Heart left ventricle (tissue), 13 donors: ENCODE measurements at regions not wholly inside any gene's neighbourhood (a gene's known extent, or its start where the extent isn't known, plus 50 kb on each side); places are given as distances from the start of the nearest gene placed in this dataset.

Experiments used
- POLR2A ChIP-seq, 2 donors: fragments of 450-650 bp; IDR thresholded peaks; one replicate each; pipeline ENCODE4 v1.6.1; 2017; ENCODE audit warnings: antibody characterized with exemption in 2 of 2, mild to moderate bottlenecking in 2 of 2, moderate library complexity in 2 of 2
- TF ChIP-seq, protein P1 (sequence below), 12 donors: fragments of 200-600 bp; sonication (generic) in 4 of 12; IDR thresholded peaks; one replicate each; pipeline versions ENCODE4 v1.5.0 to v1.8.0; 2018 to 2022; ENCODE audit warnings: antibody characterized with exemption in 12 of 12, mild to moderate bottlenecking in 5 of 12
- donor health status: ischemic (EF 13 %, LVEDD 7.1; RV severe dilation, severe dysfunction).
- donor health status: DM: no; HTN: yes; CAD: no.
- donor health status: DM: no; HTN: no; CAD: no.
- donor health status: ischemic (EF 25% LVEDD 6.9; RV normal size, moderate dysfunction).
- donor health status: ischemic (EF 25% LVEDD 5.7; RV mildly dilated, moderate dysfunction).
- donor health status: ischemic (EF 35%, LVEDD 5.7; RV mildly dilated, moderate dysfunction).
- donor health status: nonischemic (EF 11% LVEDD 7.7; RV severe dilation, severe dysfunction).
- donor health status: DM: yes; HTN: yes; CAD: no.
- donor health status: PGD.
- donor health status: ischemic (EF 29% LVEDD 5.4; RV normal size, mild dysfunction).
- donor health status: nonischemic (EF 23%, LVEDD 6.1; RV moderate dilation, normal function).

DNA sequence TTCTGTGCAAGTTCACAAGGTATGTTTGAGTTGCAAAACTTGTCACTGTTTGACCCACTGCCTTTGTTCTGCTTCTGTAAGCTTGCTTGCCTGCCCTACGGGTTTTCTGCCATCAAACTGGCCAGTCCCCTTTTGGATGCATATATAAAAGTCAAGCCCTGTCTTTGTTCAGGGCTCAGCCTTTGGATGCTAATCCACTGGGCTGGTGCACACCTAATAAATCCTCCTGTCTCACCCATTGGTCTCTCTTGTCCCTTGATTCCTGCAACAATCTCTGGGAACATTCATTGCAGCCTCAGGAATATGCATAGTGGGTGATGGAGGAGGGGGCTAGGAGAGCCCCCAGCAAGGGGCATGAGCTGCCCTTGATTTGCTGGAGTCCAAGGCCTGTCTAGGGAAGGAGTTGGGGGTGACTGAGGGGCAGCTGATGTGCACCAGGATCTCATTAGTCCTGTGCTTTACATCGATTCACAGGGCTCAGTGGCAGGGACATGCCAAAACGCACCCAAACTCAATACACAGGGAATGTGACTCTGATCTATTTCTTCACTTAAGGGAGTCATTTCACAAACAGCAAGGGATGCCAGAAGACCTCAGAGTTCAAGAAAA is 225.4 kb upstream of the NLRP1 start:
- TF ChIP-seq, protein P1, sequence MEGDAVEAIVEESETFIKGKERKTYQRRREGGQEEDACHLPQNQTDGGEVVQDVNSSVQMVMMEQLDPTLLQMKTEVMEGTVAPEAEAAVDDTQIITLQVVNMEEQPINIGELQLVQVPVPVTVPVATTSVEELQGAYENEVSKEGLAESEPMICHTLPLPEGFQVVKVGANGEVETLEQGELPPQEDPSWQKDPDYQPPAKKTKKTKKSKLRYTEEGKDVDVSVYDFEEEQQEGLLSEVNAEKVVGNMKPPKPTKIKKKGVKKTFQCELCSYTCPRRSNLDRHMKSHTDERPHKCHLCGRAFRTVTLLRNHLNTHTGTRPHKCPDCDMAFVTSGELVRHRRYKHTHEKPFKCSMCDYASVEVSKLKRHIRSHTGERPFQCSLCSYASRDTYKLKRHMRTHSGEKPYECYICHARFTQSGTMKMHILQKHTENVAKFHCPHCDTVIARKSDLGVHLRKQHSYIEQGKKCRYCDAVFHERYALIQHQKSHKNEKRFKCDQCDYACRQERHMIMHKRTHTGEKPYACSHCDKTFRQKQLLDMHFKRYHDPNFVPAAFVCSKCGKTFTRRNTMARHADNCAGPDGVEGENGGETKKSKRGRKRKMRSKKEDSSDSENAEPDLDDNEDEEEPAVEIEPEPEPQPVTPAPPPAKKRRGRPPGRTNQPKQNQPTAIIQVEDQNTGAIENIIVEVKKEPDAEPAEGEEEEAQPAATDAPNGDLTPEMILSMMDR (IDR thresholded peaks at IDR 0.05), result no peak
- TF ChIP-seq POLR2A (IDR thresholded peaks at IDR 0.05), result no peak
